ENCODE measurements at regions not wholly inside any gene's neighbourhood (a gene's known extent, or its start where the extent isn't known, plus 50 kb on each side); places are given as distances from the start of the nearest gene placed in this dataset.

GRCh38 chr5:167479779-167480178, 811.7 kb upstream of the WWC1 start:
- no peak for TF ChIP-seq CTCF (IDR thresholded peaks at IDR 0.05; ENCODE audit: insufficient read depth, low read length, poor library complexity, severe bottlenecking)
- TF ChIP-seq EZH2phosphoT487 (conservative IDR thresholded peaks at IDR 0.05; ENCODE audit: low read length): no peak

Measured in SU-DHL-6 (cell line).